Fibroblast of lung (primary cell): ENCODE measurements at regions not wholly inside any gene's neighbourhood (a gene's known extent, or its start where the extent isn't known, plus 50 kb on each side); places are given as distances from the start of the nearest gene placed in this dataset.

ENCODE experiments used
- DNase-seq, 2 donors: peaks; one replicate each; pipeline versions ENCODE4 v3.0.0 to v3.0.0-alpha.2; 2010; ENCODE audit warnings: low read depth in 2 of 2
- H2AFZ ChIP-seq: 2 replicates; pipeline ENCODE4 v1.5.1; 2012; ENCODE audit warnings: low read length, control low read depth, inconsistent platforms
- H3K27ac ChIP-seq: 2 replicates; pipeline ENCODE4 v1.5.1; 2011; ENCODE audit warnings: low read length, control low read depth; ENCODE audit not compliant: insufficient read depth
- H3K27me3 ChIP-seq: 2 replicates; pipeline ENCODE4 v1.5.1; 2011; ENCODE audit warnings: mild to moderate bottlenecking, low read length; ENCODE audit not compliant: control insufficient read depth, insufficient read depth
- H3K36me3 ChIP-seq: 2 replicates; pipeline ENCODE4 v1.5.1; 2011; ENCODE audit warnings: low read length; ENCODE audit not compliant: control insufficient read depth, insufficient read depth
- H3K4me1 ChIP-seq: 2 replicates; pipeline ENCODE4 v1.5.1; 2011; ENCODE audit warnings: low read length; ENCODE audit not compliant: control insufficient read depth, insufficient read depth; ENCODE audit errors: extremely low read depth
- H3K4me2 ChIP-seq: 2 replicates; pipeline ENCODE4 v1.5.1; 2011; ENCODE audit warnings: low read length, control low read depth; ENCODE audit not compliant: insufficient read depth; ENCODE audit errors: extremely low read depth
- H3K4me3 ChIP-seq, 4 experiments: fragments of 200-600 bp in 1 of 4; sonication (generic) in 1 of 4; replicated peaks in 1 of 4; 2 replicates each; pipeline ENCODE4 v1.5.1; 2011 to 2016; ENCODE audit warnings: low read length in 4 of 4, low read depth in 3 of 4, mild to moderate bottlenecking in 3 of 4, control low read depth in 2 of 4, inconsistent platforms in 1 of 4, mixed read lengths in 1 of 4; ENCODE audit not compliant: insufficient read depth in 1 of 4; ENCODE audit errors: control extremely low read depth in 1 of 4
- H3K79me2 ChIP-seq: 2 replicates; pipeline ENCODE4 v1.5.1; 2012; ENCODE audit warnings: mild to moderate bottlenecking, low read length, inconsistent platforms; ENCODE audit not compliant: control insufficient read depth, insufficient read depth
- H3K9ac ChIP-seq: 2 replicates; pipeline ENCODE4 v1.5.1; 2011; ENCODE audit warnings: mild to moderate bottlenecking, low read length, control low read depth; ENCODE audit not compliant: insufficient read depth
- H3K9me3 ChIP-seq: 2 replicates; pipeline ENCODE4 v1.5.1; 2012; ENCODE audit warnings: low read depth, low read length; ENCODE audit not compliant: control insufficient read depth, insufficient read depth
- H4K20me1 ChIP-seq: 2 replicates; pipeline ENCODE4 v1.5.1; 2011; ENCODE audit warnings: low read length; ENCODE audit not compliant: control insufficient read depth, insufficient read depth; ENCODE audit errors: extremely low read depth
- EZH2 ChIP-seq: IDR thresholded peaks from 2 replicates; pipeline ENCODE4 v1.5.1; 2012; ENCODE audit warnings: low read length, control low read depth, mild to moderate bottlenecking; ENCODE audit errors: missing control alignments
- TF ChIP-seq, protein P1 (sequence below), 2 donors: IDR thresholded peaks in 1 of 2; conservative IDR thresholded peaks in 1 of 2; 1 replicate in 1 of 2; 2 replicates in 1 of 2; pipeline ENCODE4 v1.5.1; 2011 to 2012; ENCODE audit warnings: low read length in 2 of 2, control low read depth in 1 of 2, inconsistent platforms in 1 of 2, low read depth in 1 of 2, mild to moderate bottlenecking in 1 of 2

GRCh38 chr2:220697011-220697410 lies 875.1 kb downstream of the EPHA4 start:
- DNase-seq = no peak
- H4K20me1 ChIP-seq = no peaks in the 10 kb centered on the region

DNA sequence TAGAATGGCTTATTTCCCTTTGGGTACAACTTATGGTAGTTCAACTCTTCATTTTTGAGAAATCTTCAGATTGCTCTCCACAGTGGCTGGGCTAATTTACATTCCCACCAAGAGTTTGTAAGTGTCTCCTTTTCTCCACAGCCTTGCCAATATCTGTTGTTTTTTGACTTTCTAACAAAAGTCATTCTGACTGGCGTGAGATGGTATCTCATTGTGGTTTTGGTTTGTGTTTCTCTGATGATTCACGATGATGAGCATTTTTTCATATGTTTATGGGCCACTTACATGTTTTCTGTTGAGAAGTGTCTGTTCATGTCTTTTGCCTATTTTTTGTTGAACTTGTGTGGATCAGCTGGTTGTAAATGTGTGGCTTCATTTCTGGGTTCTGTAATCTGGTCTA lies 871.0 kb downstream of the EPHA4 start:
- no peaks in the 10 kb centered on the region for H3K36me3 ChIP-seq
- no peaks in the 10 kb centered on the region for H4K20me1 ChIP-seq
- TF ChIP-seq, protein P1, sequence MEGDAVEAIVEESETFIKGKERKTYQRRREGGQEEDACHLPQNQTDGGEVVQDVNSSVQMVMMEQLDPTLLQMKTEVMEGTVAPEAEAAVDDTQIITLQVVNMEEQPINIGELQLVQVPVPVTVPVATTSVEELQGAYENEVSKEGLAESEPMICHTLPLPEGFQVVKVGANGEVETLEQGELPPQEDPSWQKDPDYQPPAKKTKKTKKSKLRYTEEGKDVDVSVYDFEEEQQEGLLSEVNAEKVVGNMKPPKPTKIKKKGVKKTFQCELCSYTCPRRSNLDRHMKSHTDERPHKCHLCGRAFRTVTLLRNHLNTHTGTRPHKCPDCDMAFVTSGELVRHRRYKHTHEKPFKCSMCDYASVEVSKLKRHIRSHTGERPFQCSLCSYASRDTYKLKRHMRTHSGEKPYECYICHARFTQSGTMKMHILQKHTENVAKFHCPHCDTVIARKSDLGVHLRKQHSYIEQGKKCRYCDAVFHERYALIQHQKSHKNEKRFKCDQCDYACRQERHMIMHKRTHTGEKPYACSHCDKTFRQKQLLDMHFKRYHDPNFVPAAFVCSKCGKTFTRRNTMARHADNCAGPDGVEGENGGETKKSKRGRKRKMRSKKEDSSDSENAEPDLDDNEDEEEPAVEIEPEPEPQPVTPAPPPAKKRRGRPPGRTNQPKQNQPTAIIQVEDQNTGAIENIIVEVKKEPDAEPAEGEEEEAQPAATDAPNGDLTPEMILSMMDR (conservative IDR thresholded peaks at IDR 0.05 in 1 of 2, IDR thresholded peaks at IDR 0.05 in 1 of 2; ENCODE audit: low read depth in 1 of 2, low read length in 2 of 2) = no peak
- TF ChIP-seq EZH2 = no peak
- H3K27ac ChIP-seq = no peak overlapping the region
- peak in 1 of 2 donors; percentile 38 for DNase-seq
- H3K9me3 ChIP-seq = no peaks in the 10 kb centered on the region
- H3K4me2 ChIP-seq = no peak overlapping the region
- H3K4me1 ChIP-seq = no peaks in the 10 kb centered on the region
- H2AFZ ChIP-seq = no peak overlapping the region
- no peaks in the 10 kb centered on the region for H3K79me2 ChIP-seq
- H3K4me3 ChIP-seq = no peak overlapping the region
- no peaks in the 10 kb centered on the region for H3K27me3 ChIP-seq
- H3K9ac ChIP-seq = no peak overlapping the region

More at GRCh38 chr2:220697011-220697410, 875.1 kb downstream of the EPHA4 start:
- Histone ChIP-seq H3K4me3 (no peak overlapping the region), H3K27me3 (no peaks in the 10 kb centered on the region), H3K9ac (no peak overlapping the region), H3K27ac (no peak overlapping the region), H3K9me3 (no peaks in the 10 kb centered on the region), H2AFZ (no peak overlapping the region), H3K4me1 (no peaks in the 10 kb centered on the region), H3K4me2 (no peak overlapping the region), H3K36me3 (no peaks in the 10 kb centered on the region), H3K79me2 (no peaks in the 10 kb centered on the region)
- TF ChIP-seq, protein P1 (conservative IDR thresholded peaks at IDR 0.05 in 1 of 2, IDR thresholded peaks at IDR 0.05 in 1 of 2; ENCODE audit: low read depth in 1 of 2, low read length in 2 of 2) = no peak
- no peak for TF ChIP-seq EZH2

GRCh38 chr2:220703279-220703678 lies 868.8 kb downstream of the EPHA4 start:
- peak in 1 of 2 donors; percentile 90 for DNase-seq
- Histone ChIP-seq H3K9ac (no peak overlapping the region), H3K4me3 (no peak overlapping the region), H4K20me1 (no peaks in the 10 kb centered on the region), H2AFZ (no peak overlapping the region), H3K79me2 (no peaks in the 10 kb centered on the region), H3K9me3 (no peaks in the 10 kb centered on the region), H3K4me1 (no peaks in the 10 kb centered on the region), H3K36me3 (no peaks in the 10 kb centered on the region), H3K27ac (no peak overlapping the region), H3K27me3 (no peaks in the 10 kb centered on the region), H3K4me2 (no peak overlapping the region)
- TF ChIP-seq, protein P1 (conservative IDR thresholded peaks at IDR 0.05 in 1 of 2, IDR thresholded peaks at IDR 0.05 in 1 of 2; ENCODE audit: low read depth in 1 of 2, low read length in 2 of 2) = no peak
- TF ChIP-seq EZH2 = no peak
